ENCODE measurements at regions not wholly inside any gene's neighbourhood (a gene's known extent, or its start where the extent isn't known, plus 50 kb on each side); places are given as distances from the start of the nearest gene placed in this dataset.

DNA sequence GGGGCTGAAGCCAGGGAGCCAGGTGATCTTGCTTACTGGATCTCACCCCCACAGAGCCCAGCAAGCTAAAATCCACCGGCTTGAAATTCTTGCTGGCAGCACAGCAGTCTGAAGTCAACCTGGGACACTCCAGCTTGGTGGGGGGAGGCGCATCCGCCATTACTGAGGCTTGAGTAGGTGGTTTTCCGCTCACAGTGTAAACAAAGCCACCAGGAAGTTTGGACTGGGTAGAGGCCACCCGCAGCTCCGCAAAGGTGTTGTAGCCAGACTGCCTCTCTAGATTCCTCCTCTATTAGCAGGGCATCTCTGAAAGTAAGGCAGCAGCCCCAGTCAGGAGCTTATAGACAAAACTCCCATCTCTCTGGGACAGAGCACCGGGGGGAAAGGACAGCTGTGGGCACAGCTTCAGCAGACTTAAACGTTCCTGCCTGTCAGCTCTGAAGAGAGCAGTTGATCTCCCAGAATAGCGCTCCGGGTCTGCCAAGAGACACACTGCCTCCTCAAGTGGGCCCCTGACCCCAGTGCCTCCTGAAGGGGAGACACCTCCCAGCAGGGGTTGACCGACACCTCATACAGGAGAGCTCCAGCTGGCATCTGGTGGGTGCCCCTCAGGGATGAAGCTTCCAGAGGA, 206.3 kb upstream of the KHDRBS2 start:
- TF ChIP-seq, protein P1, sequence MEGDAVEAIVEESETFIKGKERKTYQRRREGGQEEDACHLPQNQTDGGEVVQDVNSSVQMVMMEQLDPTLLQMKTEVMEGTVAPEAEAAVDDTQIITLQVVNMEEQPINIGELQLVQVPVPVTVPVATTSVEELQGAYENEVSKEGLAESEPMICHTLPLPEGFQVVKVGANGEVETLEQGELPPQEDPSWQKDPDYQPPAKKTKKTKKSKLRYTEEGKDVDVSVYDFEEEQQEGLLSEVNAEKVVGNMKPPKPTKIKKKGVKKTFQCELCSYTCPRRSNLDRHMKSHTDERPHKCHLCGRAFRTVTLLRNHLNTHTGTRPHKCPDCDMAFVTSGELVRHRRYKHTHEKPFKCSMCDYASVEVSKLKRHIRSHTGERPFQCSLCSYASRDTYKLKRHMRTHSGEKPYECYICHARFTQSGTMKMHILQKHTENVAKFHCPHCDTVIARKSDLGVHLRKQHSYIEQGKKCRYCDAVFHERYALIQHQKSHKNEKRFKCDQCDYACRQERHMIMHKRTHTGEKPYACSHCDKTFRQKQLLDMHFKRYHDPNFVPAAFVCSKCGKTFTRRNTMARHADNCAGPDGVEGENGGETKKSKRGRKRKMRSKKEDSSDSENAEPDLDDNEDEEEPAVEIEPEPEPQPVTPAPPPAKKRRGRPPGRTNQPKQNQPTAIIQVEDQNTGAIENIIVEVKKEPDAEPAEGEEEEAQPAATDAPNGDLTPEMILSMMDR (conservative IDR thresholded peaks at IDR 0.05; ENCODE audit: low read depth, low read length), result no peak
- TF ChIP-seq EZH2 (IDR thresholded peaks at IDR 0.05; ENCODE audit: borderline replicate concordance, low read depth, low read length, poor library complexity, severe bottlenecking), result no peak

All from A673 (cell line).